NCI-H1436 treated with DMSO at 0.1 percent for 48 hours (cell line): ENCODE measurements at regions not wholly inside any gene's neighbourhood (a gene's known extent, or its start where the extent isn't known, plus 50 kb on each side); places are given as distances from the start of the nearest gene placed in this dataset.

Experiments
- DNase-seq: peaks from one replicate; lab custom pipeline; 2025; lab: John Stamatoyannopoulos, UW

DNA sequence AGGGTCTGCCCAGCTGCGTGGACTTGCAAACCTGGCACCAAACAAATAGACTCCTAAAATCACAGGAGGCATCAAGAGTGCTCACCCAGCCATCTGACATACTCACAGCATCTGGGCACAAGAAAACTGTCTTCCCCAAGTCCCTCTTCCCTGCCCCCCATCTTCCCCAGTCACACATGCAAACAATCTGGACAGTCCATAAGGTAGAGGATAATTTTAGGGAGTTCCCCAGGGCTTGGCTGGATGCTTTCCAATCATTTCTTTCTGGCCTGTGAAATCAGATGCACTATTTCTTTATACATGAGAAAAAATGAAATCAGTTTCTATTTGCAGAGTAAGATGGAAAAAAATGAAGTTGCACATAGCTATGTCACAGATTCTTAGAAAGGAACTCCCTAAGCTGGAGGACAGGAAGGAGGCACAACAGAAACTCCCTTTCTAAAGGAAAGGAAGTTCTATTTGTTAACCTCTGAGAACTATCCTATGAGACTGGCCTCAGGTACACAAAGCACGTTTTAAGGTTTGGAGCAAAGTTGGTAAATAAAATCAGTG lies 342.3 kb downstream of the HNRNPD start:
- no peak for DNase-seq

DNA sequence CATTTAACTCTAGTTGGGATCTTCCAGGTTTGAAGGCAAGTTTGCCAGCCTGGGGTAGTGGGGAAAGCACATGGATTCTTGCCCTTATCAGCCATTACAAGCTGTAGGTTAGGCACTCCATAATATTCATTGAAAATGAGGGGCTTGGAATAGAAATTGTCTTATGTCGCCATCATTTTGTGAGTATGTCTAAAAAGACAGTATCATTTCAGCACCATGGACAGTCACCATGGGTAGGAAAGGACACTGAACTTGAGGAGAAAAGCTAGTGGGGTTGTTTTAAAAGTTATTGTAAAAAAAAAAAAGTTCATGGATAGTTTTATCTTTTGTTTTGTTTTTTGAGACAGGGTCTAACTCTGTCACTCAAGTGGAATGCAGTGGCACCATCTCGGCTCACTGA lies 356.1 kb downstream of the HNRNPD start:
- DNase-seq, result no peak

DNA sequence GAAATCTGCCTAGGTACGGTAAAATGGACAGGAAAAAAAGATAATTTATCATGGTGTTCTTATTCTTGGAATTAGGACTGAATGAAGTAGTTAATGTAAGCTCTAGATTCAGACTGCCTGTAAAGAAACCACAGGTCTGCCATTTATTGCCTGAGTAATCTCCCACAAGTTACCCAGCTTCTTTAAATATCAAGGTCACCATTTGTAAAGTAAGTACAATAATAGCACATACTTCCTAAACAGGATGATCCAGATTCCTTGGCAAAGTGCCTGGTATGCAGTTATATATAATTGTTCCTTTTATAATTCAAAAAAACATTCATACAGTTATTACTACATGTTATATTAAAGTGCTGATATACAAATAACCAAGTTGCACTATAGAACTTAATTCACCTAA lies 368.6 kb downstream of the HNRNPD start:
- no peak for DNase-seq

DNA sequence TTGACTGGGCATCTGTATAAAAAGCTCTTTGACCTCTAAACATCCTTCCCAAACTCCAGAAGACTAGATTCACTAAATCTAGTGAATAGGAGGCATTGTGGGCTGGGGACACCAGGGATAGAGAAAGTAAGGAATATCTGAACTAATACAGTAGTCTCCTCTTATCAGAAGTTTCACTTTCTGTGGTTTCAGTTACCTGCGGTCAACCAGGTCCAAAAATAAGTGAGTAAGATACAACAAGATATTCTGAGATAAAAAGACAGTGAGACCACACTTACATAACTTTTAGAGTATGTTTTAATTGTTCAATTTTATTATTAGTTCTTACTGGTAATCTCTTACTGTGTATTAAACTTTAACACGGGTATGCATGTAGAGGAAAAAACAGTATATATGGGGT lies 376.5 kb downstream of the HNRNPD start:
- no peak for DNase-seq

DNA sequence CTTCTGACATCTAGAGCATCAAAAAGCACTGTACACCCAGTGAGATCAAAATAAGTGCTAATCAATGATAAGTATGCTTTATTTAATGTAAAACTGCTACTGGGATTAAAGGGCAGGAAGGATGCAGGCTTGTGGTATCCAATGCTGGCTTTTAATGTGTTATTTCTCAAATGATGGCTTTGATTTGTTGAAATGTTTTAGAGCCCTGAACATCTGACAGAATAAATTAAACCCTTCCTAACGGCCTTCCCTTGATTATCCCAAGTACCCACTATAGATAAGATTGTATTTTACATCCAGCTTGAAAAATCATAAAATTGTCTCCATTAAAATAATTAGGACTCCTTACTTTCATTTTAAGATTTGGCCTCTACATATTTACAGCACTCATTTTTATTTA lies 382.9 kb downstream of the HNRNPD start:
- peak; percentile 42 for DNase-seq

DNA sequence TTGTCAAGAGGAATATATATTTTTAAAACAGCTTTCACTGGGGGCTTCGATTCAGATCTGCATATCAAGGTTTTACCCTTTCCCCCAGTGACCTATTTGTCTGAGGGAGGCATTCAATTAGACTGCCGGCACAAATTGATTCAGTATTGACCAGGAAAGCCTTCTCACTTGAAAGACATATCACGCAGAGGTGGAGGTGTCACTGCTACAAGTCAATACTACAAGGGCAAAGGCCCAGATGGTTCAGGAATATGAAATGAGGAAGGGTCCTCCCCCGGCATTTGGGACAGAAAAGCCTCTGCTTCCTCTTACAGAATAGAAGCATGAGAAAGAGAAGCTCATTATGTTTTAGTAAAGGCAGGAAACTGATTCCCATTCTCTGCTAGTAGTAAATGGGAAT lies 383.6 kb downstream of the HNRNPD start:
- no peak for DNase-seq

DNA sequence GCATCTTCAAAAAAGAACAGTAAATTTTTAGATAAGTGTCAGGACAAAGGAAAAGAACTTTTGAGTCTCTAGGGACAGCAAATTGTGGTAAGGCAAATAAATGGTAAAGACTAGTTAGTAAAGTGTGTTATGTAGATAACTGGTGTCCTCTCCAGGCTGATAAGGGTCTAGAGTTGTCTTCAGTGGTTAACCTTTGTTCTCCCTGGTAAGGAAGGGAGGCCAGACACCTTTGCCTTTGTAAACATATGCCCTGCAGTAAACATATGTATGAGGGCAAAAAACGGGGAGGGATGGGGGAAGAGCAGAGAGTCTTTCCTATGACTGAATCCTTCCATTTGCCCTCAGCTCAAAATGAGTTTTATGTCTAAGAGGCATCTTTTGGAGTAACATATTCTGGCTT lies 384.6 kb downstream of the HNRNPD start:
- no peak for DNase-seq

DNA sequence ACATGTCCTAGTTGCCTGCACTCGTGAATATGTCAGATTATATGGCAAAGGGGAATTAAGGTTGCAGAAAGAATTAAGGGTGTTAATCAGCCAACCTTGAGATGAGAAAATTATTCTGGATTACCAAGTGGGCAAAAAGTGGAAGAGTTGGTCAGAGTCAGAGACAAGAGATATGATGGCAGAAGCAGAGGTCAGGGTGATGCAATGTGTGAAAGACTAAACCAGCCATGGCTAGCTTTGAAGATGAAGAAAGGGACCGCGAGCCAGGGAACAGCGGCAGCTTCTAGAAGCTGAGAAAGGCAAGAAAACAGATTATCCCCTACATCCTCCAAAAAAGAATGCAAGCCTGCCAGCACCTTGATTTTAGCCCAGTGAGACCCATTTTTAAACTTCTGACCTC lies 385.6 kb downstream of the HNRNPD start:
- DNase-seq, result no peak

DNA sequence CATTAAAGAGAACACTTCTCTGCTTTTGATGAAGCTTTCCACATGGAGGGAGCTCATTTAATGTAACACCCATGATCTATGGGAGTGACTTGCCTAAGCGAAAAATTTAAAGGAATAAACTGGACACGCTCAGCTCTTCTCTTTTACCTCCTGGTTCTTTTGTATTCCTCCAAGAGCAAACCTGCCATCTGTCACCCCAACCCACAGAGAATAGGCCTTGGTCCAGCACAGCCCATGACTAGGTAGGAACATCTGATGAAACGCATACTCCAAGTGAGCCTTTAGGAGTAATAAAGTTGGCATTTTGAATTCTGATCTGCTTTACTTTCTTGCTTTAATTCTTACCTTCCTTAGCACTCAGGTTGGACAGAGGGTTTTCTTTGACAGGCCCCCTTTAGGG lies 389.0 kb downstream of the HNRNPD start:
- DNase-seq, result no peak

DNA sequence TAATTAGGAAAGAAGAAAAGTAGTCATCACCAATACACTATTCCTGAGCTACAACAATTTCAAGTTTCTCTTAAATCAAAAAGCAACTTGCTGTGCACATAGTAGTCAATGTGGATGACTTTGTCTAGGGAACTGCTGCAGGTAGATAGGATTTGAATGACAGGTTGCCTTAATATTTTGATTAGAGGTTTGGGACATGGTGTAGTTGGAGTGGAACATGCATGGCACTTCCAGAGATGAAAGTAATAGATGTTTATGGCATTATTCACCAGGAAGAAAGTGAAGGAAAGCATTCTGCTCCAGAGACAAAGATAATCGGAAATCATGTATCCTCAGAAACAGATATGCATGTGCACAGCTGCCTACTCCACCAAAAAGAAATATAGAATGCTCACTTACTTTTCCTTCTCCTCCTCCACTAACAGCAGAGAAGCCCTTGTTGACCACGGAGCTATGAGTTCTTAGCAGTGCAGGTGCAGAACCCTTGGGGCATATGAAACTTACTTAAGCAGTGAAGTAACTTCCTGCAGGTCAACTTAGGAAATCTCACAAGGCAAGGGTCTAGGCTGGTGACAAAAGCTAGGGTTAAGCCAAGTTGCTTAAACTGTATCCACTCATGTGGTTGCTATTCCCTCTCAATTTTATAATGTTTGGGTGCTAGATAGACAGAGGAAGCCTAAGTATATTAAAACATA lies 390.8 kb downstream of the HNRNPD start:
- no peak for DNase-seq

DNA sequence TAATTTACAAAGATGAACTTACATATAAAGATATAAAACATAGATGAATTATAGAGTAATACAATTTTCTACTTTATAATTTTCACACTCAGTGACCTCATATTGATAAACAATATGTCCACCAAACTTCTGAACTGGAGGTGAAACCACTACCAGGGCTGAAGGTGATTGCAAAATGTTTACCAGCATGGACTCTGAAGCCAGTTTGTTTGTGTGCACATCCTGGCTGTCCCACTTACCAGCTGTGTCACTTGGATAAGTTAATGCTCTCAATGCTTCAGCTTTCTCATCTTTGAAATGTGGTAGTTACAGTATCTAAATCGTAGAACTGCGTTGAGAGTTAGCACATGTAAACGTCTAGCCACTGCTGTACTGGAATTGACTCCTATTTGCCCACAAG lies 392.6 kb downstream of the HNRNPD start:
- DNase-seq, result no peak

DNA sequence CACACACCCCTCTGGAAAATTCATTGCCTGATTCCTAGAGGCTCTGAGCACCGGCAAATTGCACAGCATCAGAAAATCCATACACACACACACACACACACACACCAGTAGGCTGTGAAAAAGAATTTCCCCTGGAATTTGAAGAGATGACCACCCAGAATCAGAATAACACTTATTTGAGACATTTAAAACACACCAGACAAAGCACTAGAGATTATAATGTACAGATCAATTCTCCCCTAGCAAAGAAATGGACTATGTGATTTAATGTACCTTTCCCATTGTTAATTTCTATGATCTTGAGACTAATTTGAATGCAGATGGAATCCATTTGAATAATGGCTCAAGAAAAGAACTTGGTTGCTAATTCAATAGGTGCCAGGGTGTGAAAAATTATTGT lies 399.3 kb downstream of the HNRNPD start:
- DNase-seq, result no peak

DNA sequence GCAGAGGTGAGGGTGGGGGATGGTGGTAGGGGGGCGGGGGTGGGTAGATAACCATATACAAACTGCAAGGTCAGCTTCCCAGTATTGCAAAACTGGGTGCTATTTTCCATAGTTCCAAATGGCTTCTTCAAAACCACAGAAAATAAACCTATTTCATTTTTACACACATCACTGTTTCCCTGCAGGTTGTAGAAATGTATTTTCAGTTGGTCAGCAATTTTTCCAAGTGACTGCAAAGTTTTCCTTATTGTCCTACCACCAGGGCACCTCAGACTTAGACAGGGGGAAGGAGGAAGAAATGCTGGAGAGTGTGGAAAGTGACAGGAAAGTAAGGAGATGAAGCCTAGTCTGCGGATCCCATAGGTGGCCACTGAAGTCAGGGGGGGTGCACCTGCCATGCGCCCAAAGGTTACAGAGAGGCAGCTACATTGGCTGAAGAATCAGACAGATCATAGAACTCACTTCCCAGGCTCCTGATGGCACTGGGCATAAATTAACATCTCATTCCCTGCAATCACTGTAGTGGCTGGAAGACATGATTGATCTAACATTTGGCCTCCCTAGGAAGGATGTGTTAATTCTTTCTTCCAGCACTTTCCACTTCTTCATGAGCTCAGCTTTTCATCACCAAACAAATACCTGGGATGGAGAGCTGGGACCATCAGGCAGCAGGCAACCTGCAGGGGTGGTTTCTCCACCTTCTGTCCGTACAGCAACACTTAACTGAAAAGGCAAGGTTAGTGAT lies 402.0 kb downstream of the HNRNPD start:
- no peak for DNase-seq

DNA sequence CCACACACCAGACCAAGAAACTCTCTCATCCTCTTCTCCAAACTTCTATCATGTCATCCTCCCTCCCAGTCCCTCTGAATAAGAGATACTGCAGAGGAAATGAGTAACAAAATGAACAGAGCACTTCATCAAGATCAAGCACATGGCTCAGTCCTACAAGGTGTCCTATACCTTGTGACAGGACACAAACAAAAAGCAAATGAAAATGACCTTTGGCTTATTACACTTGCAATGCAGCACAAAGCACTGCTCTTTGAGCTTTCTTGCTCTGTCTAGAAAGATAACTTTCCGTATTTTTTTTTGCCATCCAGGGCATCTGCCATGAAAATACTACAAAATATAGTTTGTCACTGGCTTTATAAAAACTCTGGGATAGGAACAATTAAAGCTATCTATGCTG lies 402.7 kb downstream of the HNRNPD start:
- no peak for DNase-seq

DNA sequence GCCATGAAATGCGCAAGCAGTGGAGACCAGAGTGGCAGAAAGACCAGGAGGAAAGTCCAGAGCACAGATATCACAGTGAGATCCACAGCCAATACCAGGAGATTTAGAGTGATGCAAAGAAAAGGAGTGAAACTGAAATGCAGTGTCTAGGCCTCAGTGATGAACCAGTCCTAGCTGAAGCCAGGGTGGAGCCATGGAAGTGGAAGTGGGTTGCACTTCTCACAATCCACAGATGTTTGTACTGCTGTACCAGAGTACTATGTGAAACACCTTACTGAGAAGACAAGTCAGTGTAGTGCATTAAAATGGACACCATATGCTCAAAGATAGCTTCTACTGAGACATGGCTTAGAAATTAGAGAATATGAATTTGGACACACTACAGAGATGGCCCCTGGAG lies 403.3 kb downstream of the HNRNPD start:
- no peak for DNase-seq

DNA sequence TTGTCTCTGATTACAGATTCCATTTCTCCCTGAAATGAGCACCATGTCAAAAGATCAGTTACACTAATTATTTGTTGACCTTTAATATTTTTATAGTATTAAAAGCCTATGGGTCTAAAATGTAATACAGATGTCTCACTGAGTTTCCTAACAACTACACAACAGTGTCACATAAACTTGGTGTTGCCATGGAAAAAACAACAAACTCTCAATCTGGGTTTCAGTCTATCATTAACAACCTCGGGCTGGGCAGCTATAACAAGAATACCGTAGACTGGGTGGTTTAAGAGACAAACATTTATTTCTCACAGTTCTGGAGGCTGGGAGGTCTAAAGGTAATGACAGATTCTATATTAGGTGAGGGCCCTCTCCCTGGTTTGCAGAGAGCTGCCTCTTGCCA lies 407.1 kb downstream of the HNRNPD start:
- DNase-seq, result no peak

DNA sequence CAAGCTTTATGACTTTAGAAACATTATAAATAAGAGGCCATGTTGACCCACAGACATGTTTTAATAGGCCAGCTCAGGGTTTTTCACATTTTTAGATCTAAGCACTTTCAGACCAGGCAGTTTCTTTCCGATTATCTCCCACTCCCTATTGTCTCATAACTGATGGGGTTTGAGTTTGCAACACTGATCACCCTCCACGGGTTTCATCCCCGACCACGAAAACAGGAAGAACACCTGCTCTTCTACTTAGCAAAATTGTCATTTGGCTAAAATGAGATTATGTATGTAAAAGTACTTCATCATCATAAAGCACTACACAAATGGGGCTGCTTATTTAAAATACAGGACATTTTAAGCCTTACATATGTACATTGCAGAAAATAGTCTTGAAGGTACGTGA lies 407.9 kb downstream of the HNRNPD start:
- DNase-seq, result no peak

DNA sequence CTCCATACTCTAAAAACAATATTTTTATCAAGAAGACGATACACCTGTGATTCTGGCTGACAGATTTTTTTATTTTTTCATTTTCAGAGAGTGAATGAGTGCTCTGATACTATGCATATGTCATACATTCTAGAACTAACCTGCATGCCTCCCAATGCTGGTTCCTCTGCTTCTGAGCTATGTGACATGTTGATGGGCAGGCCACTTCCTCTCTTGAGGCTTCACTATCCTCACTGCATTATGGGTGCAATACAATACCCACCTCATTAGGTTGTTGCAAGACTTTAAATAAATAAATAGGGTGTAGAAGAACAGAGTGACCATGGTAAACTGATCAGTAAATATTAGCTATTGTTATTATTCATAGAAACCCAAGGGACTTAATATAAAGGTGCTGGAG lies 408.3 kb downstream of the HNRNPD start:
- no peak for DNase-seq

DNA sequence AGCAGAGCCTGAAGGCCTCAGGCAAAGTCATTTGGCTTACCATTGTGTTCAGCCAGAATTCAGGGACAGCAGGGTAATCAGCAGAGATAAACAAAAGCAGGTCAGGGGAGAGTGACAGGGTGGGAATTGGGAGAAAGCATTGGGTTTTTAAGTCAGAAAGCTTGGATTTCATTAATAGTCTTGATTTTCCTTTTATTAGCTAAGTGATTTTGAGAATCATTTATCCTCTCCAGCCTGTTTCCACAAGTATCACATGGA lies 410.1 kb downstream of the HNRNPD start:
- DNase-seq, result no peak

DNA sequence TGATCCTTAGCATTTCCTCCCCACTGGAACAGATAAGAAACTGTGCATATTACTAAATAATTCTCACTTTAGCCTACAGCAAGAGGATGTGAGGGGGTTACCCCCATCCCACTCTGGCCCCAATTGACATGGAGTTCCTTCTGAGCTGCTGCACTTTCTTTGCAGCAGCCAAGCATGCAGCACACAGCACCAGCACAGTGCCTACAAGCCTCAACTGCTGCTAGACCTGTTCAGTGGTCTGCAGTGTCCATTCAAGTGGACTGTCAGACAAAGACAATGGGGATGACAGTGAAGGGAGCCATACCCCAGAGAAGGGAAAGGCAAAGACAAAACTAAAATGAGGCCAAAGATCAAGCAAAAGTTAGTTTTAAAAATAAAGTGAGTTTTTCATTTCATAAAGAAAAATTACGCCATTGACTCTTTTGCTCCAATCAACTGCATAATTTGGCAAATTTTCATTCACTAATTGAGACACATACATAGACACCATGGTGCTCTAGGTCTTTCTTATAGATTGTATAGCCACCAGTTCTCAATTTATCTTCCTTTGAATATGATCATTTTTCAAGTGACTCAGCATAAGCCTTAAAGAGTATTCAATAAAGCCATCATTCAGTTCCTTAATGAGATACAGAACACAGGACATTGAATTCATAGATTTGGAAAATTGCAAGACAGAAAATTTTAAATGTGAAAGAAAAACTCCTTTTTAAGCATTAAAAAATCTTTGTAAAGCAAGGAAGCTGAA lies 410.6 kb downstream of the HNRNPD start:
- no peak for DNase-seq

DNA sequence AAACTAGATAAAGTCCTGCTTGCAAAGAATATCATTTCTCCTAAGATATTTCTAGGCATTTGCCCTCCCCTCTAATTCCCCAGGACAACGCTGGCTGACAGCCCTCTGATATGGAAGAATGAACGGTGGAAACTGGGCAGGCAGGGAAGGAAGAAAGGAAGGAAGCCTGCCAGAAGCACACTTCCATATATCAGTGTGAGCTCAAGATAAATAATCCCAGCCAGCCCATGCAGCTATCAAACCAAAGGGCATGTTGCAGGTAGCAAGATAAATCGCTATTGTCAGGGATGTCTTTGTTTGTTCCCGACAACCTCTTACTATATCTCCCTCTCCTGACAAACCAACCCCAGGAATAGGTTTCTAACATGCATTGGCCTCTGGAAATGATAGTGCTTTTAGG lies 412.8 kb downstream of the HNRNPD start:
- no peak for DNase-seq

DNA sequence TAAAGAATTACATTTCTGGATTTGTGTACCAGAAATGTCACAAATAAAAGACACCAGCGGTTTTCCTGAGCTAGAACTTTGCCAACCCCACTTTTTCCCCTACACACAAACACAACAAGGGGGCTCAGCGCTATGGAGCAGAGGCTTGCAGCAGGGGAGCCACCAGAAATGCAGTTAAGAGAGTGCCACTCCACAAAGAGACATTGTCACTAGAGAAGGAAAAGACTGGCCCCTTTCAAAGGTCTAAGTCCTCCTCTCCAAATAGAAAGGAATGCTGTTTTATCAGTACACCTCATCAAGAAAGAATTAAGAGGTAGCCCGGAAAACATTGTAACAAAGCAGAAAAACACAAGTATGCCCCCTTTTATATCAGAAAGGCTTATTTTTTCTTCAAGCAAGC lies 419.5 kb downstream of the HNRNPD start:
- no peak for DNase-seq

DNA sequence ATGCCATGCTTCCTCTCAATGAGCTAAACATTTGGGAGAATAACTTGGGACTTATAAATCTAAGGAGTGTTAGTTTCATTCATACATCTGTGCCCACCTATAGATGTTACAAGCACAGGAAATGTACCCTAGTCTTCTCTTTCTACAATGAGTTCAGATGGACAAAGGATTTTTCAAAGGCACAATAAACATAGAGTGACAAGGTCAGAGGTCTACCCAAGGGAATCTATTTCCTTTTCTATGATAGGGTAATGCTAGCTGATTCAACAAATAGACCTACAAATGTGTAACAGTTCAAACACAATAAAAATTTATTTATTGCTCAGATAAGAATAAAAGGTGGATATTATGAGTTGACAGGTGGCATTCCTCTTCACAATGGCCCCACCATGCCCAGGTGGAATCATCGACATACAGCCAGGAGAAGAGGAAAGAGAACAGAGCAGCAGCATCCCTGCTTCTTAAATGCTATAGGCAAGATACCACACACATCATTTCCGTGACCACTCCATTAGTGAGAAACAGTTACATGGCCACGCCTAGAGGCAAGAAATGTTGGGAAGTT lies 421.8 kb downstream of the HNRNPD start:
- DNase-seq, result no peak
